ENCODE measurements at regions not wholly inside any gene's neighbourhood (a gene's known extent, or its start where the extent isn't known, plus 50 kb on each side); places are given as distances from the start of the nearest gene placed in this dataset.
"Not testable (repeated sequence)": the region's sequence is repeated elsewhere in the genome, so short reads cannot be mapped to it uniquely, and the experiment has no call there.

DNA sequence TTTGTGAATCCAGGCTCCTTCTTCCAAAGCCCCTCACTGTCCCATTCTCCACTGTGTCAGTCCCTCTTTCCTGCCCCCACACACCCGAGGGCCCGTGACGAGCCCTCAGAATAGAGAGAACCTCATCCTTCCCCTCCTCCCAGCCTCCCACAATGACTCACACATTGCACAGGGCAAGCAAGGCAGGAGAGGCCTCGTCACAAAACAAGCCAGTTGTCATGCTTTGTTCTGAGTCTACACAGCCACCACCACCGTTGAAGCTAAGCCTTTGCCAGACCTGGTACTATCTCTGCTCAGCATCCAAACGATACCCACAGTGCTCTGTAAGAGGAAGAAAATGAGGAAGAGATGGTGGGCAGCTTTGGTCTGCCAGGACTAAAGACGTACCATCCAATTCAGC lies 142.2 kb upstream of the ZNF366 start:
- no peak for DNase-seq

DNA sequence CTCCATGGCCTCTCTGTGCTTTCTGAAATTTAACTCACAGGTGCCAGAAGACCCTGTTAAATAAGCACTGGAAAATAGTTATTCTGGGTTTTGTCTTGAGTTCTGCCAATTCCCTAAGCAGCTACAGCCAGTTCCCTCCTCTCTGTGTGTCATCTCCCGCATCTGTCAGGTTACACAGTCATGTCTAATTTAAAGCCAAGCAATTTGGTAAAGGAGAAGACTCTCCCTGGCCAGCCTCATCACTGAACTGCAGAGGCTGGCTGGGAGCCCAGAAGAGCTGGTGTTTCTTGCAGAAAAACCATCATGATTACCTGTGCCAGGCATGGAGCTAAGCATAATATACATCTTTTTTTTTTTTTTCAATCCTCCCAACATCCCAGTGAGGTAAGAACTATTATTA lies 141.3 kb upstream of the ZNF366 start:
- no peak for DNase-seq

DNA sequence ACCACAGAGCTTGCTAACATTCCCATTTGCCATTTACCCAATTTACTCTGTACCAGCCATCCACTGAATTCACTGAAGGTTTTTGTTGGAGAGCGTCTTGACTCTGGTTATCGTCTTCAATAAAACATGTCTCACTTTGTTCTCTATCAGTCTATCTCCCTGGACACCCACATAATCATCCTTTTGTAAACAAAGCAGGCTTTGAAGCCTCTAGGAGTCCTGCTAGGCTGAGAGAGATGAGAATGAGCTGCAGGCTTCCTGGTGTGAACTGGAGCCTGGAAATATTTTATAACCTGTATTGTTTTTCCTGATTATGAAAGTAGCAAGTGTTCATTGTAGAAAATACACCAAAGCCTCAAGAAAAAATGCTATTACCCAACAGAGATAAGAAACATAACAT lies 140.6 kb upstream of the ZNF366 start:
- DNase-seq: no peak

DNA sequence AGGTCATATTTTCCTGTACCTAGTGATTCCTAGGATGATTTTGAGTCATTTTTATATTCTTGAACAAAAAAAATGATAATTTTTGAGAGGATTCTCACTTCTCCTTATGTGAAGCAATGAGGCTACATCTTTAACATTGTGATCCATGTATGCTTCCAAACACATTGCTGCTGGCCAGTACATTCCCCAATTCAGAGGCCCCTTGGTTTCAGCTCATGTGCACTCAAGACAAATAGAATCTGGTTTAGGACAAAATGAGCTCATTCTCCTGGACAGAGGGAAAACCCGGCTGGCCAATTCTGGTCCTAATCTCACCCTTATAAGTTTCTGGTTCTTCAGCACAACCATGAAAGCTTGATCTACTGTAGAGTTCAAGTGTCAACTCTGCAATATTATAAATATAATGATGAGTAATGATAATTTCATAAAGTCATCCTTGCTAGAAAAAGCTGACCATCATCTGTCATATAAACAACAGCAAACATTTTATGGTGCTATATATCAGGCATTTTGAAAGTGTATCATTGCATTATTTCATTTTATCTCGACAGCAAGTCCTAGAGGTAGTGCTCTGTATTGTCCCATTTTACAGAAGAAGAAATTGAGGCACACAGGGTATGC lies 139.1 kb upstream of the ZNF366 start:
- no peak for DNase-seq

DNA sequence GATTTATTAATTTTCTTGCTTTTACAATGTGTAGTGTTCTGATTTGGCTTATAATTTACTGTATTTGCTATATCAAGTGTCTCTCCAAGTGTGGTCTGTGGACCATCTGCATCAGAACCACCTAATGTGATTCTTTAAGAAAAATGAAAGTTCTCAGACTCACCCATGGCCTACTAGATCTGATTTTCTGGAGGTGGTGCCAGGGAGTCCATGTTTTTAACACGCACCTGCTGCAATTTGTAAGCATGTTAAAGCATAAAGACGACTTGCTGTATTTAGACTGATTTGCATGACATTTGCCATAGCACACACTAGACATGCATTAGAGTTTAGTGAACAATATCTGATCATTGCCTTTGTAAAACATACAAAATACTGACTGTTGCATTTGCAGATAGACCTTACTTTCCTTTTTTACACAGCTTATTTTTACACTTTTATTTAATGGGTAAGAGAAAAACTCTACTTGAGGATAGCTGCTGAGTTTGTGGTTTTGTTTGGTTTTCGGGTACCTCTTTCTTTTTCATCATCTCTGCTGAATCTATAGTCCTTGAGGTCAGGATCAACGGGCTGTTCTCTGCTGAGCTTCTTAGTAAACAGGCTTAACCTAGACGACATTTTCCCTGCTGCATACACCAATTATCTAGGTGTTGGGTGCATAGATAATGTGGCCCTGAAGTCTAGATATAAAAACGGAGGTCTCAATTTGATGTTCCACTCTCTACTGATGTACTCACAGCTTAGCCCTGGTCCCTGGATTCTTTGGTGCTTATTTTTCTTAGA lies 138.0 kb upstream of the ZNF366 start:
- DNase-seq: no peak

DNA sequence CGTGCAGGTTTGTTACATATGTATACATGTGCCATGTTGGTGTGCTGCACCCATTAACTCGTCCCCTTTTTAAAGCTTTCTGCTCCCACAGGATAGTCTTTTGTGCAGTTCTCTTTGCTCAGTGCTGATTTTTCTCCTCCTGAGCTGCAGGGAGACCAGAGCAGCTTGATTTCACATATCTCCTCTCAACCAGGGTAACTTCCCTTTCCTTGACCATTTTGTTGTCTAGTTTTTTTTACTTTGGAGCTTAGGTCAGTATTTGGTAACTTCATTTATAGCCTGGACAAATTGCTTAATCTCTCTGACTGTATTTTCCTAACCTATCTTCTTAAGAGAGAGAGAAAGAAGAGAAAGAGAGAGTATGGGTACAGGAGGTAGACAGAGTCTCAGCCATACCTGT lies 137.1 kb upstream of the ZNF366 start:
- no peak for DNase-seq

DNA sequence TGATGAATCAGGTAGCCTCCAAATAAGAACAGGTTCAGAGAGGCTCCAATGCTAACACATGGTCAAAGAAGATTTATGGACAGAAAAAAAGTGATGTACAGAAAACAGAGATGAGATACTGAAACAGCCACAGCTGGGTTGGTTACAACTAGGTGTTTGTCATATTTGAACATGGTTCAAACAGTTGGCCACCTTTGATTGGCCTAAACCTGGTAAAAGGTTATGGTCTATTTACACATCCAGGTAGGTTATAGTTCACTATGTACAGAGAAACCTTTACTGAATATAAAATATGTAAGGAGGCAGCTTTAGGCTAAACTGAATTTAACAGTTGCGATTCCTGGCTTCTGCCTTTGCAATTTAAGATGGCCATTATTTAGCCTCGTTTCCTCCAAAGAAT lies 134.0 kb upstream of the ZNF366 start:
- DNase-seq: no peak

DNA sequence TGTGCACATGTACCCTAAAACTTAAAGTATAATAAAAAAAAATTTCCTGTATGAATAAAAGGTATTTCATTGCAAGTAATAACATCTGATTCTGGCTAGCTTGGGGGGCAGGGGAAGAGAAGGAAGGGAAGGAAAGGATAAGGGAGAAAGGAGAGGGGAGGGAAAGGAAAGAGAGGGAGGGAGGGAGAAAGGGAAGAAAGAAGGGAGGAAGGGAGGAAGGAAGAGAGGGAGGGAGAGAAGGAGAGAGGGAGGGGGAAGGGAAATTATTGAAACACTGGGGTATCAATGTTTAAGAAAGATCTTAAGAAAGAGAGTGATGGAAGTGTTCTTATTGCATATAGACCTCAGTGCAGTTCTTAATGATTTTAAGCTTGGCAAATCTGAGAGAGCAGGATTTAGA lies 129.8 kb upstream of the ZNF366 start:
- no peak for DNase-seq

DNA sequence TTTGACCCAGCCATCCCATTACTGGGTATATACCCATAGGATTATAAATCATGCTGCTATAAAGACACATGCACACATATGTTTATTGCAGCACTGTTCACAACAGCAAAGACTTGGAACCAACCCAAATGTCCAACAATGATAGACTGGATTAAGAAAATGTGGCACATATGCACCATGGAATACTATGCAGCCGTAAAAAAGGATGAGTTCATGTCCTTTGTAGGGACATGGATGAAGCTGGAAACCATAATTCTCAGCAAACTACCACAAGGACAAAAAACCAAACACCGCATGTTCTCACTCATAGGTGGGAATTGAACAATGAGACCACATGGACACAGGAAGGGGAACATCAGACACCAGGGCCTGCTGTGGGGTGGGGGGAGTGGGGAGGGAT lies 129.4 kb upstream of the ZNF366 start:
- DNase-seq: not testable (repeated sequence)

DNA sequence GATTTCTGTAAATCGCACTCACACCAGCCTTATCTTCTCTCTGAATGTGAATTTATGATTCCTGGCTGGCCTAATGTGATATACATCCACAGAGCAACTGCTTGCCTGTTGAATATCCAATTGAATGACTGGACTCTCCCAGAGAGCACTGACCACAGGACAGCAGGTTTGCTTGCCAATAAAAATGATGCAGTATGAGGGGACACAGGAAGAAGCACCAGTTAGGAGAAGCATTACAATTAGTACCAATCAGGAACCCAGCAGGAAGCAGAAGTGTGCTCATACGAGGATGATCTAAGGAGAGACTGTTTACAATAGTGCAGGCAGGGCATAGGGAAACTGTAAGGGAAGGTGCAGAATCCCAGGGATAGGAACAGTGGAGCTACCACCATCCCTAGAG lies 127.2 kb upstream of the ZNF366 start:
- no peak for DNase-seq

DNA sequence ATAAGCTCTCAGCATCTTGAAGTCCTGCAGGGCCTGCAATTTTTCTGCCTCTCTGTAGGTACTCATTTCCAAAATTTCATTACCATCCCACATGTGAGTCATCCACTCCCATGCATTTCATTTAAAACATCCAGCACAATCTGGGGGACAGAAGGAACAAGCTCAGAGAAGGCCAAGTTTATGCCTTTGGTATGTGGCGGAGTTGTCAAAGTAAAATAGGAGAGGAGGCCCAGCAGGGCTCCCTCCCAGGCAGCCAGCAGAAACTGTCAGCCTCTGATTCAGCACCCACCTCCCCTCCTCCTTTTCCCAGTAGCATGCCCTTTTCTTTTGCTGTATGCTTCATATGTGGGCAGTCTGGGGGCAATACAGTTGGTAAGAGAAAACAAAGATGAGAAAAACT lies 126.4 kb upstream of the ZNF366 start:
- DNase-seq: no peak

DNA sequence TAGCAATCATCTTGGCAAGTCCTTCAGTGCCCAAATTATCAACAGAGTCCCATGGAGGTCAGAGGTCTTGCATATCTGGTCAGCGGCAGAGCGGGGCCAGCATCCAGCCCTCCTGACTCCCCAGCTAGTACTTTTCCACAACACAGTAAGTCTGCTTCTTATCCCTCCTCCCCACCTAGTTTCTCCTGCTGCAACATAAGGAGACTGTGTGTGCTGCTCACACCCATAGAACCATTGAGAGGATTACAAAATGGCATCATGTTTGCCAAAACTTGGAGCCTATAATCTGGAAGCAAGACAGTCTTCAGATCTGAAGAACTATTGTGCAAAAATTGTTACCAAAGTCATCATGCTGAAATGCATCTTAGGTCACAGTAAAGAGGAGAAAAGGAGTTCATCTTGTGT lies 125.8 kb upstream of the ZNF366 start:
- no peak for DNase-seq

DNA sequence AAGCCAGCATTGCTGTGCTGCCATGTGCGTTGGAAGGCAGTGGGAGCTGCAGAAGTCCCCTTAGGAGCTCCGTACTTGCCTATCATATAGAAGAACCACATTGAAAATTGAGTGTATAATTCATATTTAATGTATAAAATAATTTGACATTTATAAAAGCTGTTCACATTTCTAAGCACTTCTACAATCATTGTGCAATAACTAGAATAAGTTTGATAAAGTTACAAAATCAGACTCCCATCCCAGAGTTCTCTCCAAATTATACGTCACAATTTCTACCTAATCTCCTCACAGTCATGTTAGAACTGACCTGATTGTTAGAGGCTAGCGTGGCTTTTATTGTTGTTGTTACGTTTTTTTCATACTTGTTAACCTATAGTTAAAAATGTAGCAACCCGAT lies 123.5 kb upstream of the ZNF366 start:
- DNase-seq: no peak

DNA sequence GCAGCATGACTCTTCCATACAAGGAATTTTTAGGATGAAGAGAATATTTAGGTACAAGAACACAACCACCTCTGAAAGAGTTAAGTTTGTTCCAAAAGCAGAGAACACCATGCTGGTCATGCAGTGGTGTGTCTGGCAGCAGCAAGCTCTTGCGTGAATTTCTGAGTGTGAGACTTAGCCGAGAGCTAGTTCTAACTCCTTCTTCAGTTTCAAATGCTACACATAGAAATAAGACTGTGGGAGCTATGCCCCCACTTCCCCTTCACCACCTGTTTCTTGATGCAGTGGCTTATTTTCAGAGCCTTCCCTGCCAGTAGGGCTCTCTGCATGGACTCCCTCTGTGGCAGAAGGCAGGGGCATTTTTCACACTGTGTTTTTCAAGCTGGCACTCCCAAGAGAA lies 122.9 kb upstream of the ZNF366 start:
- no peak for DNase-seq

DNA sequence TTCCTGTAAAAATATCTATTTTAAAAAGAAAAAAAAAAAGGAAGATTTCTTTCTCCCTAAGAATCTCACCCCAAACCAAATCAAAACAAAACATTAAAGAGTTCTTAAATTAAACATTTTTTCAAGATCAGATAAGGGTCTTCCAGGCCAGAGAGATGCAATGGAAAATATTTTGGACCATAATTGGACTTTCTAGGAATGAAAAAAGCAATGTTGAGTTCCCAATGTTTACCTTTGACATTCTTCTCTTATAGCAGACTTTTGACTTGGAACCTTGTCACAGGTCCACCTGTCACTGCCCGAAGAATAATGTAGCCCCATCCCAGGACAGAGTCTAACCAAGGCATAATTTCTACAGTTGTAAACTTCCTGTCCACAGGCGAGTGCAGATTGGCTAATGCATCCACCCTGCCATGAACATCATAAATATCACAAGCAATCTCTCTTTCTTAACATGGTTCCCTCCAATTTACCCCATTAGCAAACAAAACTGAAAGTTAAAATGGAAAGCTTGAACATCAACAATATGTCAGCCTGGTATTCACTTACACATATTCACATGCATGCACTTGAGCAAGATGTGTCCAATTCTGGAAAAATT lies 121.7 kb upstream of the ZNF366 start:
- no peak for DNase-seq

DNA sequence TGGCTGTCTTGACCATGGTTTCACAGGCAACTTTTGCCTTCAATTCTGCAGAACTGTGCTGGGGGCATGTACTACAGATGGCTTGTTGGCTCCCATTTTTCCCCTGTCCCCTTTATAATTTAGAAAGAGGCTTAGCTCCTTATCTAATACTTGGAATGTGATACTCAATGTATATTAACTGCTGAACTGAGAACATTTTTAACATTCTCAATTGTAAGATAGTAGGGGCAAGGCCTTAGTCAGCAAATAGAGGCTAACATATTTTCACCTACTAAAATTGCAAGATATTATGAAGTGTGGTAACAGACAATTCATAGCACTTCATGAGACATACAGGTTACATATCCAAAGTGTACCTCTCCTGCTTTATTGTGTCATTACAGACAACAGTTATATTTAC lies 118.1 kb upstream of the ZNF366 start:
- DNase-seq: no peak

DNA sequence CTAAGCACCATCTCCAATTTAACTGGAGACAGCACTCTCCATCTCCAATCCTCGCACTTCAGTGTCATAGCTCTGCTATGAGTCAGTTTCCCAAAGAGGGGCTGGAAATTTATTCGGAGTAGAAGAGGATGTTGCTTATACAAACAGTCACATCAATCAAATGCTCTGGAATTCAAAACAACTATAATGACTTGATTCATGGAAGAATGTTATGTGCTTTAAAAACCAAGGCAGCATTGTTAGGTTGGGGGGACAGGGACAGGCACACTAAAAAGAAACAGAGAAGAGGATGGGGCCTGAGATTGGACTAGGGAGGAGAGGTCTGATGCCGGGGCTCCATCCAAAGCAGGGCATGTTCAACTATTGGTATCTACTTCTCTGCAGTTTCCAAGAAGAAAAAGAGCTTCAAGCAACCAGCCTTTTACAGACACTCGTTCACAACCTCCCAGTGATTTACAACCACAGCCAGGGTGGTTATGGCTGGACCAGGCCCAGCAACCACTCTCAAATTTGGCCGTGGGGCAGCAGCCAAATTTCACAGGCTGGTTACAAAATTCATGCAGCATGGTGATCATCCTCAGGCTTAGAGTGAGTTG lies 117.5 kb upstream of the ZNF366 start:
- no peak for DNase-seq

DNA sequence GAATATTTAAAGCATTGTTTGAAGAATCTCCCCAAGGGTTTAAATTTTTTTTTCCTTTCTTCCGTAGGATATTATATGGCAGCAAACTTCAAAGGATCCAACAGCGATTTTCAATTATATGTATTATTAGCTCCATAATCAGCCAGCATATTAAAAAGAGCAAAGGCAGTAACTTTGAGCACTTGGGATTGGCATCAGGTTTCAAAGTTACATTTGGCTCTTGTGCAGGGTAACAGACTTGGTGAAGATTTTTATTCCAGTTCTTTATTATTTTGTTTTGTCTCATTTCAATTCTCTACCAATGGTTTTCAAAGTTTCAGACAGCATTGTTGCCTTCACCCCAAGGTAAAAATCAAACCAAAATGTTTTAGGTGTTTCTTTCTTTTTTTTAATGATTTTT lies 116.7 kb upstream of the ZNF366 start:
- DNase-seq: no peak

DNA sequence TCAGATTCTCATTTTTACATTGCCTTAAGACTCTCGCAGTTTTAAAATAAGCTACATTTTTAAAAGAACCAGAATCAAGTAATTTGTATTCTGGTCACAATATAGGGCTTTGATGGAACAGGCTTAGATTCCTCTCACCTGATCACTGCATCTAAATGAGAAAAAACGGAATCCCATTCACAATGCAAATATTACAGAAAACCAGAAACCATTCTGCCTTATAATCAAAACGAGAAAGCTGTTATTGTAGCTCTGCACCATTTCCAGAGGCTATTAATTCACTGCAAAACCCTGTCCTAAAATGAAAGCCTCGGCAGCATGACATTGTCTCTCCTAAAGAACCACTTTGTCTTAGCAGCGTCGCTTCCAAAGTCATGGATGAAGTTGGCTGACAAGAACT lies 116.1 kb upstream of the ZNF366 start:
- no peak for DNase-seq

DNA sequence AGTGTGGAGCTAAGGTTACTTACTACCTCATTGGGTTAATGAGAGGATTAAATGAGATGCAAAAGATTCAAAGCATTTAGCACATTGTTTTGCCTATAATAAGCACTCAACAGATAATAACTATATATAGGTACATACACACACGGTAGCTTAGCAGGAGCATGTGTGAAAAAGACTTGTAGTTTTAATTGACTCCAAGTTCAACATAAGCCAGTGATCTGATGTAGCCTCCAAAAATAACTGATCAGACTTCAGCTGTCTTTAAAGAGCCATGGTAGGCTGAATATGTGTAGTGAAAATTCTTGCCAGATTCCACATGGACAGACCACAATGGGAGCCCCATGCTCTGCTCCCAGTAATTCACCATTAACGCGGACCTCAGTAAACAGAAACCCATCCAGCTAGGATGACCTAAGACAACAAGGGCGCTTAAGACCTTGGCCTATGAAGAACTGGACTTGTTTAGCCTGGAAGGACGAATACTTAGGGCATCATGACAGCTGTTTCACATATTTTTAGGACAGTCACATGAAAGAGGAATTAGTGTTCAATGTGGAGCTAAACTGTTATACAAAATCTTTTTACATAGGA lies 115.1 kb upstream of the ZNF366 start:
- DNase-seq: no peak

DNA sequence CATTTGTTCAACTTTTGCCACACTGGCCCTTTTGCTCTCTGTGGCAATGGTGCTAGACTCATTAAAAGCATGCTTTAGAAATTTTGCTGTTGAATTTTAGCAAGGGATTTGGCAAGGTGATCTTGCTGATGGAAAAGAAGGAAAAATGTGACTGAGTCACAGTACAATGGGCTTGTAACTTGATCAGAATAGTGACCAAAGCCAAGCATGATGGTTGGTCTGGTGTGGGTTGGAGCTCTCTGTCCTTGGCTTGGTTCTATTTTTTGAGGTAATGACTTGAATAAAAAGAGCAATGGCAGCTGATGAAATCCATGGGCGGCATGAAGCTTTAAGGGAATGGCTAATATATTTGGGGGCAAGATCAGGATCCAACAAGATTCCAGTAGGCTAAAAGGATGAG lies 114.4 kb upstream of the ZNF366 start:
- no peak for DNase-seq

DNA sequence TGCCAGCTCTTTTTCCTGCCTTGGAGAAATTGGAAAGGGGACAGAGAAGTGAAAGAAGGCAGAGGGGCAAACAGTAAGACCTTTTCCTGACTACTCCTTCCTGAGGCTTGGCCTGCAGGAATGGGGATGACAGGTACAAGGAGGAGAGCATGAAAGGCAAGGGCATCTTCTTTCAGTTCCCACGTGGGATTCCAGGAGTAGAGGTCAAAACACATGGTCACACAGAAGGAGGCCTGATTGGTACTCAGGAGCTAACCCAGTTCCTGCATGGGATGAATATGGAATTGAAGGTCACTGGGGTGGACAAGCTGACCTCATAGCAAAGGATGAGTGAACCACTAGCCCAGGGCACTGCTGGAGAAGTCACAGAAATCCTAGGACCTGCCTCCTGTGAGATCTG lies 112.5 kb upstream of the ZNF366 start:
- DNase-seq: no peak

DNA sequence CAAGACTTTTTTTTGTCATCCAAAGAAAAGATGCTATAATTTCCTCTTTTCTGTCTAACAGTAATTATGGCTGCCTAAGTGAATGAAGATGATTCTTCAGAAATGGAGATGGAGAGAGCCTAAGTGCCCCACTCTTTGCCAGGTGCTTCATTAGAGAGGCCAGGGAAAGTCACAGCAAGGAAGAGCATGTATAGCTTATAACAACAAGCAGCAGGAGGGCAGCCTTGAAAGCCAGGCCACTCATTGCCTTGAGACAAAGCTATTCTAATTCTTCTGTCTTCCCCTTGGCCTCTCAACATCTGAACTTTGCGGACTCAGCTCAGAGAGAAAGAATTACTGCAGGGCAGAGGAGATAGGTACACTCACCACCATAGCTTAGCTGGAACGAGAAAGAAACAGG lies 112.0 kb upstream of the ZNF366 start:
- no peak for DNase-seq

DNA sequence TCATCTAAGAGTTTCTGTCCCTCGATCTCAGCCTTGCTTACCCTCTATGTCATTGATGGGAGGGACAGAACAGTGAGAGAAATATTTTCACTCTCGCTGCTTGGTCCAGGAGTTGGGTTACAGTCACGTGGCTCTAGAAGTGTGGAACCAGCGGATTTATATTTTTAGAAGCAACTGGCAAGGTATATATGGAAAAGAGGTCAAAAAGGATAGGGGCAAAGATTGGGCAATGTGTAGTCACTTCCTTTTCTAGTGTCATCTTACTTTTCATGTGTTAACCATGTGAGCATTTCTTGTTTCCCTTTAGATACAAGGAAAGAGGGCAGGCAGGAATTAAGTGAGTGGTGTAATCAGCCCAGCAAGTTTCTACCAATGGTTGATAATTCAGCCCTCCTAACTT lies 111.5 kb upstream of the ZNF366 start:
- no peak for DNase-seq
